GM12891 (cell line): ENCODE measurements at regions not wholly inside any gene's neighbourhood (a gene's known extent, or its start where the extent isn't known, plus 50 kb on each side); places are given as distances from the start of the nearest gene placed in this dataset.
"Not testable (repeated sequence)": the region's sequence is repeated elsewhere in the genome, so short reads cannot be mapped to it uniquely, and the experiment has no call there.

Experiments
- DNase-seq: peaks from one replicate; pipeline ENCODE4 v3.0.0; 2011; ENCODE audit warnings: low spot score; ENCODE audit not compliant: insufficient read length
- FAIRE-seq: peaks from 2 replicates; lab custom pipeline; 2011; peaks lifted over from hg19 to GRCh38; lab: Jason Lieb, UNC
- PAX5 ChIP-seq: IDR thresholded peaks from 2 replicates; pipeline ENCODE4 v1.6.1; 2011; ENCODE audit warnings: low read length, moderate library complexity, mild to moderate bottlenecking; ENCODE audit not compliant: insufficient read depth, severe bottlenecking
- POLR2A ChIP-seq: IDR thresholded peaks from 2 replicates; pipeline ENCODE4 v1.6.1; 2011; ENCODE audit warnings: low read depth, low read length, control low read depth
- POLR2AphosphoS5 ChIP-seq: IDR thresholded peaks from 2 replicates; pipeline ENCODE4 v1.6.1; 2011; ENCODE audit warnings: low read depth, low read length, control low read depth
- POU2F2 ChIP-seq: IDR thresholded peaks from 2 replicates; pipeline ENCODE4 v1.6.1; 2011; ENCODE audit warnings: low read depth, mild to moderate bottlenecking, control low read depth, low read length, moderate library complexity
- SPI1 ChIP-seq: IDR thresholded peaks from 2 replicates; pipeline ENCODE4 v1.6.1; 2011; ENCODE audit warnings: low read depth, low read length, control low read depth
- TAF1 ChIP-seq: IDR thresholded peaks from 2 replicates; pipeline ENCODE4 v1.6.1; 2011; ENCODE audit warnings: low read depth, low read length, control low read depth

DNA sequence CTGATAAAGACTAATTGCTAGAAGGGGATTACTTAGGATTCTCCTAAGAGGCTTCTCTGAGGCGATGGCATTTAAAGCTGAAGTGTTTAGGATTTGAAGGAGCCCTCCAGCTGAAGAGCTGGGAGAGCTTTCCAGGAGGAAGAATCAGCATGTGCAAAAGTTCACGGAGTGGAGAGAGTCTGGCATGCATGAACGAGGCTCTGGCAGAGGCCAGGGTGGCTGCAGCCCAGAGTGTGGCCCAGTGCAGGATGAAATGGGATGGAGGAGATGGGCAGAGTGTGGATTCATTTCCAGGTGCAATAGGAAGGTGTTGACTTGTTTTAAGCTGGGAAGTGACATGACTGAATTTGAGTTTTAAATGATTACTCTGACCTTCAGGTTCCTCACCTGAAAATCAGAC, 249.0 kb upstream of the CCL2 start:
- TF ChIP-seq SPI1: no peak
- no peak for TF ChIP-seq TAF1
- TF ChIP-seq POU2F2: no peak
- no peak for TF ChIP-seq POLR2AphosphoS5
- TF ChIP-seq PAX5: no peak
- no peak for TF ChIP-seq POLR2A
- DNase-seq: no peak
- no peak for FAIRE-seq

DNA sequence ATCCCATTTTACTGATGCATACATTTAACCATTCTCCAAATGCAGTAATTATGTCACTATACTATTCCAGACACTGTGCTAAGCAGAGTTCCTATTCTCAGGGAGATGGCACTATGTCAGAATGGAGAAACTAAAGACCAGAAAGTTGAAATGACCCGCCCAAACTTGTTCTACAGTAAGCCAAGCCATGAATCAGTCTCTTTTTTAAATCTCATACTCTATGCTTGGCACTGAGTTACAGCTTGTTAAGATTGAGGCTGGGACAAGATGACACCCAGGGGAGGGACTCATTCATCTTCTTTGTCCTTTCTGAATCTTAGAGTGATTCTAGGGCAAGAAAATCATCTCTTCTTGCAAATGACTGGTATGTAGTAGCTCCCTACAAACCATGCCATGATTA, 247.0 kb upstream of the CCL2 start:
- FAIRE-seq: no peak
- TF ChIP-seq POLR2A (no peak), SPI1 (no peak), POU2F2 (no peak), PAX5 (no peak), TAF1 (no peak), POLR2AphosphoS5 (no peak)
- no peak for DNase-seq

DNA sequence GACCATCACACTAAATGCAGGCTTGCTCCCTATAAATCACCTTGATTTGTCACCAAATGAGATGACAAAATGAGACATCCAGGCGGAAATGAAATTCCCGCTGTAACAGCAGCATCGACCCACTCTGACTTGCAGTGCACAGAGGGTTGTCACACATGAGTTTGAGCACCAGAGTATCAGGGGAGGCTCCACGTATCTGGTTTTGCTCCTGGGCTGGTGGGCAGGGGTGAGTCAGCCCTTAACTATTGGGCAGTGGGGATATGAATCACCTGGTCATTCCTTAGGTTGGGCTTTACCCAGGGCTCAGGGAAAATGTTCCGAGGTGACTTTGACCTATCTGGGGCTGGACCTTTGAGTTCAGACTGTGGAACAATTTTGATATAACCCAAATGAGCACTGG, 245.2 kb upstream of the CCL2 start:
- FAIRE-seq (no peak), DNase-seq (no peak)
- no peak for TF ChIP-seq POLR2AphosphoS5
- no peak for TF ChIP-seq SPI1

DNA sequence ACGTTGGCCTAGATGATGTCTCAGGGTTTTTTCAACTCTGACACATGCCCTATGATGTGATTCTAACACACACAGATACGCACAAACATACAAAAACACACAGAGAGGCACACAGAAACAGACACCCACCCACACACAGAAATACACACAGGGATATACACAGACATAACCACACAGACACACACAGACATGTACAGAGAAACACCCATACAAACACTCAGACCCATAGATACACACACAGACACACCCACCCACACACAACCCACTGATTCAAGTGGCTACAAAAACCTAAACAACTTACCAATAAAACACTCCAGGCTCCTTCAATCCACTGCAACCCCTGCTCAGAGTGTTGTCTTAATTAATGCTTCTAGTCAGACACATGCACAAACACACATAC, 244.6 kb upstream of the CCL2 start:
- TF ChIP-seq TAF1 (no peak), POLR2AphosphoS5 (no peak), POLR2A (no peak), POU2F2 (no peak), PAX5 (no peak), SPI1 (no peak)
- no peak for FAIRE-seq

DNA sequence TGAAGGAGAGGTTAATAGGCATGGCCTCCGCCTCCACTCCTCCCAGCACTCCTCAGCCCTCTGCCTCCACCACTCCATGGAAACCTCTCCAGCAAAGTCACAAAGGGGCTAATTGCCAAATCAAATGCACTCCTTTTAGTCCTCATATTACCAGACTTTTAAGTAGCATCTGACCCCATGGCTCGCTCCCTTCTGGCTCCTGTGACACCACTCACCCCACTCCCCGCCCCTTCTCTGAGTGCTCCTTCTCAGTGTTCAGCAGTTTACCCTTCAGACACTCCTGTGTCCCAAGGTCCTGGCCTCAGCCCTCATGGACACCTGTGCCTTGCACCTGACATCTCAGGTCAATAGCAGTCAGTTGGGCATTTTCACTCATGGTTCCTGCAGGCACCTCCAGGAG, 243.5 kb upstream of the CCL2 start:
- DNase-seq: no peak
- TF ChIP-seq POLR2A (no peak), TAF1 (no peak), SPI1 (no peak), POU2F2 (no peak), POLR2AphosphoS5 (no peak), PAX5 (no peak)
- FAIRE-seq: no peak

More for the DNA sequence above, 244.6 kb upstream of the CCL2 start:
- DNase-seq: no peak

DNA sequence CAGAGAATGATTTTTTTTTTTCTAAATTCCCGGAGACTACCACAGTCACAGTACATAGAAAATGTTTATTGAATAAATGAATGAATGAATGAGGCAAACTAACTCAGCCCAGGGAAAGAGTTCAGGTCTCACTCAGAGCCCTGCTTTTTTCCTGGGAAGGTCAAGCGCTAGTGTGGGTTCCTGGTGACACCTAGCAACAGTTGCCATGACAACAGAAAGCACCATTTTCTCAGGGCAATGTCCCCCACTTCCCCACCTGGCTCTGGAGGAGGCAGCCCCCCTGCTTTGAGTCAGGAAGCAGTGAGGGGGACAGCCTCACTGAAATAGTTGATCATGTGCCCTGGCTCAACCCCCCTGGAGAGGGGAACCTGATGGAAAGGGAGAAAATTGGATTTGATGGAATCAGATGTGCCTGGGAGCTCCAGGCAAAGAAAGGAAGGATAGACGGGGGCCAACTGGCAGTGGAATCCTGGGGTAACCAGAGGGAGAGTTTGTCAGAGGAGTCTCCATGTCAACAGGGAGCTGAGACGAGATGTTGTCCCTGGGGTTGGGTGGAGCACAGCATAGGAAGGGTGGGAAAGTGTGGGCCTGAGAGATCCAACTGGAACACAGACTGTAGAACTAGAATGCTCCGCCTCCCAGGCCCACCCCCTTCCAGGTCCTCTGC, 242.2 kb upstream of the CCL2 start:
- DNase-seq: no peak
- FAIRE-seq: no peak
- TF ChIP-seq TAF1: no peak
- TF ChIP-seq PAX5: no peak
- no peak for TF ChIP-seq POU2F2
- TF ChIP-seq SPI1: no peak
- no peak for TF ChIP-seq POLR2A
- TF ChIP-seq POLR2AphosphoS5: no peak

DNA sequence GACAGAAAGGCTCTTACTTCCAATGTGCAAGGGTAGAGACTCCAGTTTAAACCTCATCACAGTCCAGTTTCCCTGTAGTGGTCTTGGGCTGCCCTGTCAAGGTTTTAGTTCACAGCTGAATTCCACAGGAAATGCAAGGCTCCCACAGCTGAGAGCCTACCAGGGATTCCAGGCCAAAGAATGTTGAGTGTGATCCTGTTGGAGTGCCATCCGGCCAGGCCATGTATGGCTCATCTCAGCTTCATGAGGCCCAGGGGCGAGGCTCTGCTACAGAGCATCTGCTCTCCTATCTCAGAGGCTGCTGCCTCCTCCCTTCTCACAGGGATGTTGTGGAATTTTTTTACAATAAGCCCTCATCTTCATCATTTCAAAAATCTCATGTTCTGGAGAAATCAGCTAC, 239.8 kb upstream of the CCL2 start:
- TF ChIP-seq POLR2AphosphoS5: no peak
- no peak for TF ChIP-seq PAX5
- no peak for TF ChIP-seq POU2F2
- TF ChIP-seq SPI1: no peak
- TF ChIP-seq TAF1: no peak
- TF ChIP-seq POLR2A: no peak
- DNase-seq (no peak), FAIRE-seq (no peak)

DNA sequence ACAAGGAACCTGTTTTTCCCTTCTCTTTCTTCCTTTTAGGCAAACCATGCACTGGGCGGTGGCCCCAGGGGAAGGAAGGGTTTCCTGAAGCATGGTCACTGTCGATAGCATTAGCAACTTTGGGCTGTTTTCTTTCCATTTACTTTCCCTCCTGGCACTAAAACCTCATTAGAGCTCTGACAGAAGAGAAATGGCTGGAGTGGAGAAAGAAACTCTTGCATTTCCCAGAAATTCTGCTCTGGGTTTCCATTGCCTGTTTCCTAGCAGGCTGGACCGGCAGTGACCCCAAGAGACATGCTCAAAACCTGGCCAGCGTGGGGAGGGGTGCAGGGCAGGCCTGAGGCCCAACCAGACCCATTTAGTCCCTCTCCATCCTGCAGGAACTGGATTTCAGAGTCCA, 230.7 kb upstream of the CCL2 start:
- TF ChIP-seq SPI1 (no peak), POLR2AphosphoS5 (no peak), PAX5 (no peak), POU2F2 (no peak), TAF1 (no peak), POLR2A (no peak)
- FAIRE-seq (no peak), DNase-seq (no peak)

DNA sequence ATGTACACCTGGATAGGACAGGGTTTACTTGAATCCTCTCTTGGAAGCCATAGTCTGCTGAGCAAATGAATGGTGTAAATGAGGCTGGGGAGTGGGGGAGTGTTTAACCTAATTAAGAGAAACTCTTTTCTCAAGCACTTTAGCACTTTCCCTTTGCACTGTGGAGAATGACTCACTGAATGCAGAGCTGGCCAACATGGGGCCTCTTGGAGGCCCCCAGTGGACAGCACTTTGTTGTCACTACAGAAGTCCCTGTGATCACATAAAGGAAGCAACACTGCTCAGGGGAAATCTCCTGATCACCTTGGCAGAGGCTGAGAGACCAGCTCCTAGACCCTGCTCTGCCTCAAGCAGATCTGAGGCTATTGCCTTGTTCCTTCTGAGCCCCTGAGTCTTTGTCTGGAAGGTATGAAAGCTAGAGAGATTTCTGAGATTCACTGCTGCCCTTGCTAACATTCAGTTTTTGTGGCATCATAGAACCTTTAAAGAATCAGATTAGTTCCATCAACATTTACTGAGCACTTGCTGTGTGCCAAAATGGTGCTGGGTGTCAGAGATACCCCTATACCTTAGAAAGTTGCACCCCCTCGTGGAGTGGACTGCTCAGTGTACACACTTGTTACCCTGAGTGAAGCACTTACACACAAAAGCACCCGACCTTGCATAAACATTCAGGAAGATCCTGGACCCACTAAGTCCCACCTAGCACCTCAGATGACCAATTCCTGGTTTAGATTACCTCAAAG, 230.1 kb upstream of the CCL2 start:
- no peak for TF ChIP-seq TAF1
- TF ChIP-seq POLR2A: no peak
- TF ChIP-seq PAX5: no peak
- no peak for TF ChIP-seq POU2F2
- no peak for TF ChIP-seq POLR2AphosphoS5
- no peak for TF ChIP-seq SPI1
- DNase-seq (no peak), FAIRE-seq (no peak)

DNA sequence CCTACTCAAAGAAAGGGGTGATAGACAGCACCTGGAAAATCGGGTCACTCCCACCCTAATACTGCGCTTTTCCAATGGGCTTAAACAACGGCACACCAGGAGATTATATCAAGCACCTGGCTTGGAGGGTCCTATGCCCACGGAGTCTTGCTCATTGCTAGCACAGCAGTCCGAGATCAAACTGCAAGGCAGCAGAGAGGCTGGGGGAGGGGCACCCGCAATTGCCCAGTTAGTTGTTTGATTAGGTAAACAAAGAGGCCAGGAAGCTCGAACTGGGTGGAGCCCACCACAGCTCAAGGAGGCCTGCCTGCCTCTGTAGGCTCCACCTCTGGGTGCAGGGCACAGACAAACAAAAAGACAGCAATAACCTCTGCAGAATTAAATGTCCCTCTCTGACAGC, 224.5 kb upstream of the CCL2 start:
- not testable (repeated sequence) for FAIRE-seq, DNase-seq

DNA sequence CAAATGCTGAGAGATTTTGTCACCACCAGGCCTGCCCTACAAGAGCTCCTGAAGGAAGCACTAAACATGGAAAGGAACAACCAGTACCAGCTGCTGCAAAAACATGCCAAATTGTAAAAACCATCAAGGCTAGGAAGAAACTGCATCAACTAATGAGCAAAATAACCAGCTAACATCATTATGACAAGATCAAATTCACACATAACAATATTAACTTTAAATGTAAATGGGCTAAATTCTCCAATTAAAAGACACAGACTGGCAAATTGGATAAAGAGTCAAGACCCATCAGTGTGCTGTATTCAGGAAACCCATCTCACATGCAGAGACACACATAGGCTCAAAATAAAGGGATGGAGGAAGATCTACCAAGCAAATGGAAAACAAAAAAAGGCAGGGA, 222.8 kb upstream of the CCL2 start:
- FAIRE-seq, DNase-seq: not testable (repeated sequence)

DNA sequence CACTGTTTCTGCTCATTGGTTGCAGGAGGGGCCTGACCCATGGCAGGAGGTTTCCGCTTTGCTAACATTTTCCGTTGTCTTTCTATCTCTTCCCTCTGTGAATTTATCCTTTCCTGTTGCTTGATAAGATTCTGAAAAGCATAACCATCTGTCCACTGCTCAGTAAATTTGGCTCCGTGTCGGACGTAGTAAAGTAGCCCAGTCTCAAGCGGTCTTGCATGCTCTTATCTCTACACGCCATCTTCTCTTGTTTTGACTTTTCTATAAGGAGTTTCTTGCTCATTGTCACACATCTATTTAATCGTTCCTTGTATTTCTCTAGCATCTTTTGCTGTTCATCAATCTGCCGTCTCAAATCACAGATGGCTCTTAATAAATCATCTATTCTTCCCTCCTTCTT, 216.3 kb upstream of the CCL2 start:
- DNase-seq, FAIRE-seq: not testable (repeated sequence)

DNA sequence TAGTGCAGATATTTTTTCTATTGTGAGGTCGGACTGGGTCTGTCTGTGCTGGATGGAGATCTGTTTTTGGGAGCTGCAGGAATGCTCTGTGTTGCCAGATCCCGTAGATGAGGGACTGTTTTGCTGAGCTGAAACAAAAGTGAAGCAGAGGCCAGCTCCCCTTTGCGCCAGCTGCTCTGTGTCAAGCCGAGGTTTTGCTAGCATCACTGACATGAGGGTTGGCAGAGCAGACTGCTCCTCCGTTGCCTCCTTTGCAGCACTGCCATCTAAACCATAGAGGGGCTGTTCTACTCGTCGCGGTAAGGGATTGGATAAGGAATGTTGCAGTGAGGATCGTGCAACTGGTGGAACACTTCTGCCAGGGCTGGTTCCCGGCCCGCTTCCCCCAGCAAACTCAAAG, 215.9 kb upstream of the CCL2 start:
- not testable (repeated sequence) for DNase-seq, FAIRE-seq

DNA sequence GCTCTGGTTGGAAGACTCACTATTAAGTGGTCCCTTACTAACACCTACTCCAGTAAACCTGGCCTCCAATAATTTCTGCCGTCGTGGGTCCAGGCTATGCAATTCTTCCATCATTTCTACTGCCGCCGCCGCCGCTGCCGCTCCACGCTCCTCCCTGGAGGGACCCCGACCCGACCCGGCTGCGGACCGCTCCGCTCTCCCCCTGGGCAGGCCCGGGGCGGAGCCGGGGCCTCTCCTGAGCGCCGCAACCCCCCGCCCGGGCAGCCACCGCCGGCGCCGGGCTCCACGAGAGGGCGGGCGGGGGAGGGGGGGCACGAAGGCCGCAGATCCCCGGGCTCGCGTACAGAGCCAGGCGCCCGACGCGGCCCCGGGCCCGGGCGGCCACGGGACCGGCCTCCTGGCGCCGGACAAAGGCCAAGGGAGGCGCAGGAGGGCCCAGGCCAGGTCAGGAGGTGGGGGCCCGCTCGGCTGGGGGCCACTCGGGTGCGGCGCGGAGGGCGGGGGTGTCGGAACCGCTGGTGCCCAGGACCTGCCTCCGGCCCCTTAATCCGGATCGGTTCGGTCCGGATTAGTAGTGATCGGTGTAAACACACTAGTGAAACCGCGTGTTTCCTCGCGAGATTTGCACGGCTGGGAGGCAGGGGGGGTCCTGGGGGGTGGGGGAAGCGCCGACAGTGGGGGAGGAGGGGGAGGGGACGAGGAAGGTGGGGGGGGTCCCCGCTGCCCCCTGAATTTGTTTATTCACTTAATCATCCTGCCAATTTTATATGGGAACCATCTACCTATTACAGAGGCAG, 215.1 kb upstream of the CCL2 start:
- FAIRE-seq, DNase-seq: not testable (repeated sequence)
